Stimulated activated CD8-positive, alpha-beta memory T cell treated with anti-CD3 and anti-CD28 coated beads, Interleukin-4, amount 100 ng/mL, for 4 hours (primary cell): ENCODE measurements at regions not wholly inside any gene's neighbourhood (a gene's known extent, or its start where the extent isn't known, plus 50 kb on each side); places are given as distances from the start of the nearest gene placed in this dataset.

Experiments used
- DNase-seq, 2 donors: peaks; one replicate each; pipeline ENCODE4 v3.0.0-alpha.2; 2020; ENCODE audit warnings: low read depth in 2 of 2, low spot score in 1 of 2

- DNase-seq: no peak
Measured at GRCh38 chr1:59051007-59051406, 245.9 kb upstream of the FGGY start.

- DNase-seq: no peak
Measured at GRCh38 chr1:59052166-59052590, 244.7 kb upstream of the FGGY start.

GRCh38 chr1:59054172-59054571, 242.7 kb upstream of the FGGY start:
- no peak for DNase-seq

GRCh38 chr1:59055908-59056719, 240.8 kb upstream of the FGGY start:
- no peak for DNase-seq

- no peak for DNase-seq
Measured at GRCh38 chr1:59057211-59057694, 239.6 kb upstream of the FGGY start.

- DNase-seq: no peak
Measured at GRCh38 chr1:59057796-59058195, 239.1 kb upstream of the FGGY start.

- no peak for DNase-seq
Measured at GRCh38 chr1:59058665-59059439, 238.0 kb upstream of the FGGY start.

GRCh38 chr1:59061876-59062275, 235.0 kb upstream of the FGGY start:
- DNase-seq: no peak

- DNase-seq: no peak
Measured at GRCh38 chr1:59062743-59063142, 234.2 kb upstream of the FGGY start.

- no peak for DNase-seq
Measured at GRCh38 chr1:59063501-59063900, 233.4 kb upstream of the FGGY start.

- no peak for DNase-seq
Measured at GRCh38 chr1:59064592-59064991, 232.3 kb upstream of the FGGY start.

GRCh38 chr1:59066236-59066635, 230.7 kb upstream of the FGGY start:
- DNase-seq: no peak

GRCh38 chr1:59070610-59071009, 226.3 kb upstream of the FGGY start:
- no peak for DNase-seq

GRCh38 chr1:59071289-59071688, 225.6 kb upstream of the FGGY start:
- DNase-seq: no peak

- DNase-seq: no peak
Measured at GRCh38 chr1:59071876-59072582, 224.9 kb upstream of the FGGY start.

- no peak for DNase-seq
Measured at GRCh38 chr1:59072583-59072947, 224.3 kb upstream of the FGGY start.

GRCh38 chr1:59074598-59074997, 222.3 kb upstream of the FGGY start:
- no peak for DNase-seq

- no peak for DNase-seq
Measured at GRCh38 chr1:59075021-59075420, 221.9 kb upstream of the FGGY start.

GRCh38 chr1:59076612-59077011, 220.3 kb upstream of the FGGY start:
- DNase-seq: no peak

GRCh38 chr1:59077466-59078069, 219.3 kb upstream of the FGGY start:
- no peak for DNase-seq

GRCh38 chr1:59078070-59078800, 218.7 kb upstream of the FGGY start:
- no peak for DNase-seq
